ENCODE measurements at regions not wholly inside any gene's neighbourhood (a gene's known extent, or its start where the extent isn't known, plus 50 kb on each side); places are given as distances from the start of the nearest gene placed in this dataset.

DNA sequence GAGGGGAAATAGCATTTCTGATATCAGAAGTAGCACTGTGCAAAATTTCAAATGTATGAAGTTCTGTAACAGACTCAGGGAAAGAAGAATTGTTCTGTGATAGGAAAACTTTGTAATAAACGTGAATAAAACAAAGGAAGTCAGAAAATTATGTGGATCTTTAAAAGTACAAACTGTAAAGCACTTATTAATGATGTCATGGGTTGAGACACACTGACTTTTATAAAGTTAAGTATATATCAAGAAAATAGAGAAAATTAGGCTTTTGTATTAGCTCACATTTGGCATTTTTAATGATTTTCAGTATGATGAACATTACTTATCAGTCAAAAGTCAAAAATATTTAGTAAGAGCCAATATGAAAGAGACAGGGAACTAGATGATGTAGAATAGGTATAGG, 1081.7 kb upstream of the EDIL3 start:
- no peak for TF ChIP-seq TEAD1 (CRISPR knock-in tag; IDR thresholded peaks at IDR 0.05)
- no peak for TF ChIP-seq ZNF138 (CRISPR knock-in tag; conservative IDR thresholded peaks at IDR 0.05)
- TF ChIP-seq CREM (CRISPR knock-in tag; IDR thresholded peaks at IDR 0.05) = no peak
- TF ChIP-seq NR3C1 (CRISPR knock-in tag; conservative IDR thresholded peaks at IDR 0.05; ENCODE audit: low read depth) = no peak
- TF ChIP-seq, protein P1, sequence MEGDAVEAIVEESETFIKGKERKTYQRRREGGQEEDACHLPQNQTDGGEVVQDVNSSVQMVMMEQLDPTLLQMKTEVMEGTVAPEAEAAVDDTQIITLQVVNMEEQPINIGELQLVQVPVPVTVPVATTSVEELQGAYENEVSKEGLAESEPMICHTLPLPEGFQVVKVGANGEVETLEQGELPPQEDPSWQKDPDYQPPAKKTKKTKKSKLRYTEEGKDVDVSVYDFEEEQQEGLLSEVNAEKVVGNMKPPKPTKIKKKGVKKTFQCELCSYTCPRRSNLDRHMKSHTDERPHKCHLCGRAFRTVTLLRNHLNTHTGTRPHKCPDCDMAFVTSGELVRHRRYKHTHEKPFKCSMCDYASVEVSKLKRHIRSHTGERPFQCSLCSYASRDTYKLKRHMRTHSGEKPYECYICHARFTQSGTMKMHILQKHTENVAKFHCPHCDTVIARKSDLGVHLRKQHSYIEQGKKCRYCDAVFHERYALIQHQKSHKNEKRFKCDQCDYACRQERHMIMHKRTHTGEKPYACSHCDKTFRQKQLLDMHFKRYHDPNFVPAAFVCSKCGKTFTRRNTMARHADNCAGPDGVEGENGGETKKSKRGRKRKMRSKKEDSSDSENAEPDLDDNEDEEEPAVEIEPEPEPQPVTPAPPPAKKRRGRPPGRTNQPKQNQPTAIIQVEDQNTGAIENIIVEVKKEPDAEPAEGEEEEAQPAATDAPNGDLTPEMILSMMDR (IDR thresholded peaks at IDR 0.05) = no peak
- TF ChIP-seq TEAD4 (CRISPR knock-in tag; IDR thresholded peaks at IDR 0.05) = no peak
- TF ChIP-seq, protein P2, sequence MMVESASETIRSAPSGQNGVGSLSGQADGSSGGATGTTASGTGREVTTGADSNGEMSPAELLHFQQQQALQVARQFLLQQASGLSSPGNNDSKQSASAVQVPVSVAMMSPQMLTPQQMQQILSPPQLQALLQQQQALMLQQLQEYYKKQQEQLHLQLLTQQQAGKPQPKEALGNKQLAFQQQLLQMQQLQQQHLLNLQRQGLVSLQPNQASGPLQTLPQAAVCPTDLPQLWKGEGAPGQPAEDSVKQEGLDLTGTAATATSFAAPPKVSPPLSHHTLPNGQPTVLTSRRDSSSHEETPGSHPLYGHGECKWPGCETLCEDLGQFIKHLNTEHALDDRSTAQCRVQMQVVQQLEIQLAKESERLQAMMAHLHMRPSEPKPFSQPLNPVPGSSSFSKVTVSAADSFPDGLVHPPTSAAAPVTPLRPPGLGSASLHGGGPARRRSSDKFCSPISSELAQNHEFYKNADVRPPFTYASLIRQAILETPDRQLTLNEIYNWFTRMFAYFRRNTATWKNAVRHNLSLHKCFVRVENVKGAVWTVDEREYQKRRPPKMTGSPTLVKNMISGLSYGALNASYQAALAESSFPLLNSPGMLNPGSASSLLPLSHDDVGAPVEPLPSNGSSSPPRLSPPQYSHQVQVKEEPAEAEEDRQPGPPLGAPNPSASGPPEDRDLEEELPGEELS (CRISPR knock-in tag; IDR thresholded peaks at IDR 0.05) = no peak
- no peak for TF ChIP-seq ZBTB21 (CRISPR knock-in tag; IDR thresholded peaks at IDR 0.05; ENCODE audit: borderline replicate concordance)
